ENCODE measurements at regions not wholly inside any gene's neighbourhood (a gene's known extent, or its start where the extent isn't known, plus 50 kb on each side); places are given as distances from the start of the nearest gene placed in this dataset.

DNA sequence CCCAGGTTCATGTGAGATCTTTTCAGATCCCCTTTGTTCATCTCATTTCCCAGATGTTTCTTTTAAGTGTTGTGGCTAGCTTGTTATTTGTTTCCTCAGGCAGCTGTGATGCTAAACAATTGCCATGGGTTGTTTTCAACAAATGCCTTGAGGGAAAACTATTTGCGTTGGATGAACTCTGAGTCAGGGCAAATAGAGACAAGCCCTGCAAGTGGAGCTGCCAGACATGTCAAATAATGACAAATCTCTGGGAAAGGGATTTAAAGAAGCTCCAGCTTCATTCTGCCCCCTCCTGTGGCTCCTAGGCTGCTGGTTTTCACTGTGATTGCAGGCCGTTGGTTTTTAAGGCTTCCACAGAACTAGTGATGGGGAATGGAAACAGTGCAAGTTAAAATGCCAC is 272.4 kb upstream of the SP8 start:
- TF ChIP-seq POLR2A (IDR thresholded peaks at IDR 0.05): no peak
- TF ChIP-seq, protein P1, sequence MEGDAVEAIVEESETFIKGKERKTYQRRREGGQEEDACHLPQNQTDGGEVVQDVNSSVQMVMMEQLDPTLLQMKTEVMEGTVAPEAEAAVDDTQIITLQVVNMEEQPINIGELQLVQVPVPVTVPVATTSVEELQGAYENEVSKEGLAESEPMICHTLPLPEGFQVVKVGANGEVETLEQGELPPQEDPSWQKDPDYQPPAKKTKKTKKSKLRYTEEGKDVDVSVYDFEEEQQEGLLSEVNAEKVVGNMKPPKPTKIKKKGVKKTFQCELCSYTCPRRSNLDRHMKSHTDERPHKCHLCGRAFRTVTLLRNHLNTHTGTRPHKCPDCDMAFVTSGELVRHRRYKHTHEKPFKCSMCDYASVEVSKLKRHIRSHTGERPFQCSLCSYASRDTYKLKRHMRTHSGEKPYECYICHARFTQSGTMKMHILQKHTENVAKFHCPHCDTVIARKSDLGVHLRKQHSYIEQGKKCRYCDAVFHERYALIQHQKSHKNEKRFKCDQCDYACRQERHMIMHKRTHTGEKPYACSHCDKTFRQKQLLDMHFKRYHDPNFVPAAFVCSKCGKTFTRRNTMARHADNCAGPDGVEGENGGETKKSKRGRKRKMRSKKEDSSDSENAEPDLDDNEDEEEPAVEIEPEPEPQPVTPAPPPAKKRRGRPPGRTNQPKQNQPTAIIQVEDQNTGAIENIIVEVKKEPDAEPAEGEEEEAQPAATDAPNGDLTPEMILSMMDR (IDR thresholded peaks at IDR 0.05): no peak

All from lower leg skin (tissue), 3 donors.